Stomach (tissue), 8 donors: ENCODE measurements at regions not wholly inside any gene's neighbourhood (a gene's known extent, or its start where the extent isn't known, plus 50 kb on each side); places are given as distances from the start of the nearest gene placed in this dataset.

Source experiments
- DNase-seq, 2 donors: peaks; one replicate each; pipeline versions ENCODE4 v3.0.0 to v3.0.0-alpha.2; 2013 to 2019
- H3K27ac ChIP-seq, 5 donors: fragments of 200-600 bp in 4 of 5; sonication (generic) in 4 of 5; one replicate each; pipeline ENCODE4 v1.5.1; 2013 to 2019; ENCODE audit warnings: mild to moderate bottlenecking in 1 of 5, moderate library complexity in 1 of 5
- H3K27me3 ChIP-seq, 3 donors: fragments of 200-600 bp; sonication (generic); one replicate each; pipeline ENCODE4 v1.5.1; 2017 to 2019; ENCODE audit warnings: mixed run types in 1 of 3
- H3K36me3 ChIP-seq, 4 donors: fragments of 200-600 bp; sonication (generic); 1 replicate in 3 of 4; 2 replicates in 1 of 4; pipeline ENCODE4 v1.5.1; 2016 to 2019
- H3K4me1 ChIP-seq, 4 donors: fragments of 200-600 bp; sonication (generic); one replicate each; pipeline ENCODE4 v1.5.1; 2016 to 2019
- H3K4me3 ChIP-seq, 4 donors: fragments of 200-600 bp; sonication (generic) in 3 of 4; one replicate each; pipeline ENCODE4 v1.5.1; 2016 to 2019; ENCODE audit warnings: mild to moderate bottlenecking in 1 of 4
- H3K9me3 ChIP-seq, 4 donors: fragments of 200-600 bp; sonication (generic); one replicate each; pipeline ENCODE4 v1.5.1; 2016 to 2019
- CTCF ChIP-seq, 7 experiments: fragments of 450-650 bp in 4 of 7; fragments of 200-600 bp in 3 of 7; sonication (generic) in 3 of 7; IDR thresholded peaks; one replicate each; pipeline ENCODE4 v1.5.1; 2016 to 2019; ENCODE audit warnings: antibody characterized with exemption in 7 of 7, control low read depth in 2 of 7, mild to moderate bottlenecking in 1 of 7
- EP300 ChIP-seq: sonication (generic); formaldehyde crosslinking; IDR thresholded peaks from one replicate; pipeline ENCODE4 v1.6.1; 2017; ENCODE audit warnings: antibody characterized with exemption
- POLR2A ChIP-seq, 4 donors: fragments of 450-650 bp; IDR thresholded peaks; one replicate each; pipeline ENCODE4 v1.6.1; 2016; ENCODE audit warnings: antibody characterized with exemption in 4 of 4, control low read depth in 2 of 4, mild to moderate bottlenecking in 1 of 4, moderate library complexity in 1 of 4
- POLR2AphosphoS5 ChIP-seq, 3 donors: sonication (generic); formaldehyde crosslinking; IDR thresholded peaks; one replicate each; pipeline ENCODE4 v1.6.1; 2016; ENCODE audit warnings: antibody characterized with exemption in 3 of 3
- WGBS, 5 donors: extraction: QIAGEN DNeasy Blood & Tissue Kit in 3 of 5; methylation state at CpG; one replicate each; pipeline versions ENCODE4 v1.1.5 to v1.1.7; 2013 to 2018; 5-methylcytosine and 5-hydroxymethylcytosine counted together
- intact Hi-C: fragments of 100-400 bp; cut with DNase I; formaldehyde crosslinking; loops from one replicate; pipeline ENCODE4 v1.15.1; 2023; ENCODE audit warnings: low total_unique reads
- donor health status: healthy with polysubstance abuse.
- donor health status: Bipolar disorder and iron deficiency.
- donor health status: healthy.

- WGBS, 5 donors, result 78 to 94% (median 88%) methylated on average over 7 of the region's 7 CpGs
- DNase-seq, result no peak
- H3K4me1 ChIP-seq, result no peaks in the 10 kb centered on the region
- H3K27ac ChIP-seq, result no peak overlapping the region
- H3K27me3 ChIP-seq, result no peaks in the 10 kb centered on the region
- no peak overlapping the region for H3K4me3 ChIP-seq
- intact Hi-C loops, result no loop called here
- TF ChIP-seq POLR2AphosphoS5 (IDR thresholded peaks at IDR 0.05), result no peak
- TF ChIP-seq POLR2A (IDR thresholded peaks at IDR 0.05), result no peak
- no peak for TF ChIP-seq EP300
- TF ChIP-seq CTCF (IDR thresholded peaks at IDR 0.05), result no peak
- H3K9me3 ChIP-seq, result no peaks in the 10 kb centered on the region
- H3K36me3 ChIP-seq, result no peaks in the 10 kb centered on the region
Measured at GRCh38 chr10:16292366-16292765, 144.4 kb upstream of the PTER start.

GRCh38 chr10:16297069-16297468 is 139.7 kb upstream of the PTER start:
- no peaks in the 10 kb centered on the region for H3K9me3 ChIP-seq
- no peak for DNase-seq
- no peak overlapping the region for H3K27ac ChIP-seq
- no peaks in the 10 kb centered on the region for H3K4me1 ChIP-seq
- no peak overlapping the region for H3K4me3 ChIP-seq
- no peak for TF ChIP-seq EP300
- TF ChIP-seq POLR2A (IDR thresholded peaks at IDR 0.05), result no peak
- TF ChIP-seq CTCF (IDR thresholded peaks at IDR 0.05), result no peak
- no peak for TF ChIP-seq POLR2AphosphoS5 (IDR thresholded peaks at IDR 0.05)
- no peaks in the 10 kb centered on the region for H3K27me3 ChIP-seq
- 50 to 70% (median 65%) methylated on average over 1 of the region's 1 CpG for WGBS, 5 donors
- no peaks in the 10 kb centered on the region for H3K36me3 ChIP-seq
- intact Hi-C loops, result no loop called here

- Histone ChIP-seq H3K27ac (no peak overlapping the region), H3K36me3 (no peaks in the 10 kb centered on the region), H3K27me3 (no peaks in the 10 kb centered on the region), H3K4me1 (no peaks in the 10 kb centered on the region), H3K4me3 (no peak overlapping the region), H3K9me3 (no peaks in the 10 kb centered on the region)
- WGBS, 5 donors, result 70 to 81% (median 78%) methylated on average over 6 of the region's 6 CpGs
- no peak for DNase-seq
- no peak for TF ChIP-seq EP300
- no peak for TF ChIP-seq POLR2A (IDR thresholded peaks at IDR 0.05)
- TF ChIP-seq POLR2AphosphoS5 (IDR thresholded peaks at IDR 0.05), result no peak
- intact Hi-C loops, result no loop called here
Measured at GRCh38 chr10:16297642-16298041, 139.2 kb upstream of the PTER start.

- Histone ChIP-seq H3K36me3 (no peaks in the 10 kb centered on the region), H3K27ac (no peak overlapping the region), H3K4me3 (no peak overlapping the region), H3K9me3 (peaks cover 0 to 11% (median 0%) of the 10 kb centered on the region in 4 donors), H3K27me3 (no peaks in the 10 kb centered on the region), H3K4me1 (no peaks in the 10 kb centered on the region)
- no peak for DNase-seq
- WGBS, 5 donors, result 68 to 89% (median 86%) methylated on average over 2 to 4 of the region's 4 CpGs
- TF ChIP-seq CTCF (IDR thresholded peaks at IDR 0.05), result no peak
- no peak for TF ChIP-seq POLR2A (IDR thresholded peaks at IDR 0.05)
- no peak for TF ChIP-seq EP300
- no peak for TF ChIP-seq POLR2AphosphoS5 (IDR thresholded peaks at IDR 0.05)
- intact Hi-C loops, result no loop called here
Measured at GRCh38 chr10:16304311-16304710, 132.5 kb upstream of the PTER start.

GRCh38 chr10:16310440-16310839 is 126.4 kb upstream of the PTER start:
- H3K9me3 ChIP-seq, result peaks cover 3 to 25% (median 8%) of the 10 kb centered on the region in 4 donors
- 35 to 68% (median 44%) methylated on average over 1 of the region's 1 CpG for WGBS, 5 donors
- TF ChIP-seq CTCF (IDR thresholded peaks at IDR 0.05) (no peak), POLR2AphosphoS5 (IDR thresholded peaks at IDR 0.05) (no peak), POLR2A (IDR thresholded peaks at IDR 0.05) (no peak), EP300 (no peak)
- intact Hi-C loops, result no loop called here
- H3K27me3 ChIP-seq, result no peaks in the 10 kb centered on the region
- no peaks in the 10 kb centered on the region for H3K4me1 ChIP-seq
- no peak overlapping the region for H3K27ac ChIP-seq
- H3K4me3 ChIP-seq, result no peak overlapping the region
- DNase-seq, result no peak
- no peaks in the 10 kb centered on the region for H3K36me3 ChIP-seq
